ENCODE measurements at regions not wholly inside any gene's neighbourhood (a gene's known extent, or its start where the extent isn't known, plus 50 kb on each side); places are given as distances from the start of the nearest gene placed in this dataset.

- no peak overlapping the region for H3K27ac Mint-ChIP-seq
- no peaks in the 10 kb centered on the region for H3K4me1 Mint-ChIP-seq
- no peaks in the 10 kb centered on the region for H3K36me3 Mint-ChIP-seq
- H3K4me3 Mint-ChIP-seq: no peak overlapping the region
- H3K9me3 Mint-ChIP-seq: no peaks in the 10 kb centered on the region
- no peak for DNase-seq (ENCODE audit: low spot score in 2 of 2)
- no peak for ATAC-seq (ENCODE audit: low read depth)
- H3K27me3 Mint-ChIP-seq: peaks cover 24% of the 10 kb centered on the region
Observed at GRCh38 chr11:71117311-71117710, 135.1 kb downstream of the SHANK2 start.

- ATAC-seq (ENCODE audit: low read depth): no peak
- DNase-seq (ENCODE audit: low spot score in 2 of 2): no peak
- H3K36me3 Mint-ChIP-seq: no peaks in the 10 kb centered on the region
- no peaks in the 10 kb centered on the region for H3K9me3 Mint-ChIP-seq
- H3K27me3 Mint-ChIP-seq: peaks cover 27% of the 10 kb centered on the region
- no peak overlapping the region for H3K27ac Mint-ChIP-seq
- no peaks in the 10 kb centered on the region for H3K4me1 Mint-ChIP-seq
- no peak overlapping the region for H3K4me3 Mint-ChIP-seq
Observed at GRCh38 chr11:71116693-71117040, 135.7 kb downstream of the SHANK2 start.

DNA sequence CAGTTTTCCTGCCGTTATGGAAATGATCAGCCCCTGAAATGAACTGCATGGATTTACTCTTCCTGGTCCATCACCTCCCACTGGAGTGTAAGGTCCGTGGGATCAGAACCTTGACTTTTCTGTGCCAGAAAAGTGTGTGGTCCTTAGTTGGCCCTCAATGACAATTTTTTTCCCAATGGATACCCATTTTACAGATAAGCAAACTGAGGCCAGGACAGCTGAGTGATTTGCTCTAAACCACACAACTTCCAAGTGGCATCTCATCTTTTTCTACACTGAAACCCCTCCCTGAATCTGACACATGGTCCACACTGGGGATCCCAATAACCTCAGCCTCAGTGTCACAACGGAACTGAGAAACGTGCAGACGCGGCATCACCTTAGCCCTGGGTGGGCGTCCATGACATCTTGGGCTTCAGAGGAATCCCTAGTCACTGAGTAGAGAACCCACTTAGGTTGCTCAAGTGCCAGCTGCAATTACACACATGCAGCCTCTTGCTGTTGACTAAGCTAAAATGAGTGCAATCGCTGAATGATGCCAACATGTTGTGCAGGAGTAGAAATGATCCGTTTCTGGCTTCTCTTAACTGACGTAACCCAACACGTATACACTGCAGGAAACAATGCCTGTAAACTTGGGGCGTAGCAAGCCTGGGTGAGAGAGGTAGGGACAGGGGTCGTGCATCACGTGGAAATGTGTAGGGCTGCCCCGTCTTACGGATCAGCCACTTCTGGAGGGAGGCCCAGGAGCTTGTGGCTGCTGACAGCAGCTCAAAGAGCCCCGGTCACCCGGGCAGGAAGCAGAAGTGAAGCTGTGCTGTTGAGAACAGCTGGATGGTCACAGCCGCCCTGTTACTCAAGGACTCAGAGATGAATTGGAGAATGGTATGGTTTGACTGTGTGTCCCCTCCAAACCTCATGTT is 136.3 kb downstream of the SHANK2 start:
- Mint-ChIP-seq H3K27ac (no peak overlapping the region), H3K4me1 (no peaks in the 10 kb centered on the region), H3K9me3 (no peaks in the 10 kb centered on the region), H3K36me3 (no peaks in the 10 kb centered on the region), H3K27me3 (peaks cover 30% of the 10 kb centered on the region), H3K4me3 (no peak overlapping the region)
- DNase-seq (ENCODE audit: low spot score in 2 of 2) (no peak), ATAC-seq (ENCODE audit: low read depth) (no peak)

DNA sequence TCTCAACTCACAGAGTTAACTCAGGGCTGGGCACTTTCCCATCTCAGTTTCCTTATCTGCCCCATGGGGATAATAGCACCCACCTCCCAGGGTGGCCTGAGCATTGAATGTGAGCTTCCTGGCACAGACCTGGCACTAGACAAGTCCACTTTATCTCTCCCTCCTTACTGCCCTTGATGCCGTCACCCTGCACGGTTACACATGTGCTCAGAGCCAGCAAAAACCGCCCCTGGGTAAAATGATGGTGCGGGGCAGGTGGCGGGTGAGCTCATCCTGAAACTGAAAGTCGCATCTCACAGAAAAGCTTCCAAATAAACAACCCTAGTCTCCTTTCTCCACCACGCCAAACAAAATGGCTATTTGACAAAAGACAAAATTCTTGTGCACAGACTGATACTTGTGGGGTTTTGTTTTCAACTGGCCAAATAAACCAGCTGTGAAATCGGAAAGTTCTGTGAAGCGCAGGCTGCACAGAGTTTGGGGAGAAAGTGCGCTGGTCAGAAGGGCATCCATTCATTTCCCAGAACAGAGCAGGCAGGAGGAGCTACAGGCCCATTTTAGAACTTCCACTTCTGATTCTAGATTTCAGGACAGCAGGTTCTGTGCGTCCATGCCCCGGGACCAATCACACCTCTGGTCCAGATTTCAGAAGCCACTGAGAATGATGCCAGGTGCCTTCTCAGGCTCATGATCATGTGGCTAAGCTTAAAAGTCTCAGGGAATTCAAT is 138.1 kb downstream of the SHANK2 start:
- no peak overlapping the region for H3K4me3 Mint-ChIP-seq
- H3K36me3 Mint-ChIP-seq: no peaks in the 10 kb centered on the region
- no peaks in the 10 kb centered on the region for H3K9me3 Mint-ChIP-seq
- peaks cover 26% of the 10 kb centered on the region for H3K27me3 Mint-ChIP-seq
- no peak for DNase-seq (ENCODE audit: low spot score in 2 of 2)
- no peak overlapping the region for H3K27ac Mint-ChIP-seq
- no peak for ATAC-seq (ENCODE audit: low read depth)
- no peaks in the 10 kb centered on the region for H3K4me1 Mint-ChIP-seq

DNA sequence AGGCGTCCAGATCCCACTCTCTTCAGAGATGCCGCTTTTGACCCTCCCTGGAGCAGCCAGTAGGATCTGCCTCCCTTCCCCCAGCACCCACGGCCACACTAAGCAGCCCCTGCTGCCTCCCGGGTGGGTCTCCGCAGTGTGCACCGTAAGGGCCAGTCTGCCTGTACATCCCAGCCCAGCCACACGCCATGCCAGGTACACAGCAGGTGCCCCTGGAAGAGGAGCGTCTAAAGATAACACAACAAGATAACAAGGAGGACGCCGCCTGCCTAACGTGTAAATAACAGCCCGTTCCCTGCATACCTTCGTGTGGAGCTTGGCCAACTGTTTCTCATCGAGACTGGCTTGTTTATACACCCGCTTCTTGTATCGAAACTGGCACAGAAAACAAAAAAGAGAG is 139.4 kb downstream of the SHANK2 start:
- DNase-seq (ENCODE audit: low spot score in 2 of 2) (no peak), ATAC-seq (ENCODE audit: low read depth) (no peak)
- H3K4me3 Mint-ChIP-seq: no peak overlapping the region
- no peak overlapping the region for H3K27ac Mint-ChIP-seq
- H3K4me1 Mint-ChIP-seq: no peaks in the 10 kb centered on the region
- peaks cover 26% of the 10 kb centered on the region for H3K27me3 Mint-ChIP-seq
- H3K36me3 Mint-ChIP-seq: no peaks in the 10 kb centered on the region
- H3K9me3 Mint-ChIP-seq: no peaks in the 10 kb centered on the region

DNA sequence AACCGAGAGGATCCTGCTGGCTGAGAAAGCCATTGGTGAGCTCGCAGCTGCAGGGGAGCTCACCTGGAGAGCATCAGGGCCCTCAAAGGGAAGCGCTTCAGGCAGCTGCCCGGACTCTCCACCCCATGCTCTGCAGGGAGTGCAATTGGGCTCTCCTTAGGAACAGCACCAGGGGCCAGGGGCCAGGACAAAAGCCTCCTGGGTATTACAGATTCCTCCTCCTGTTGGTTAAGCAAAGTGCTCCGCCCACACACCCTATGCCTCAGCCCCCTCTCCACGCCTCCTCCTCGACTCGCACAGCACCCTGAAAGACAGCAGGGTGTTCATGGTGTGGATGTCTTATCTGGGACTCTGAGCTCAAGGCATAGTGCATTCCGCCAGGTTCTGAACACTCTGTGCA is 139.9 kb downstream of the SHANK2 start:
- DNase-seq (ENCODE audit: low spot score in 2 of 2) (no peak), ATAC-seq (ENCODE audit: low read depth) (no peak)
- H3K36me3 Mint-ChIP-seq: no peaks in the 10 kb centered on the region
- H3K27me3 Mint-ChIP-seq: peaks cover 26% of the 10 kb centered on the region
- H3K4me1 Mint-ChIP-seq: no peaks in the 10 kb centered on the region
- H3K27ac Mint-ChIP-seq: no peak overlapping the region
- no peak overlapping the region for H3K4me3 Mint-ChIP-seq
- H3K9me3 Mint-ChIP-seq: no peaks in the 10 kb centered on the region

DNA sequence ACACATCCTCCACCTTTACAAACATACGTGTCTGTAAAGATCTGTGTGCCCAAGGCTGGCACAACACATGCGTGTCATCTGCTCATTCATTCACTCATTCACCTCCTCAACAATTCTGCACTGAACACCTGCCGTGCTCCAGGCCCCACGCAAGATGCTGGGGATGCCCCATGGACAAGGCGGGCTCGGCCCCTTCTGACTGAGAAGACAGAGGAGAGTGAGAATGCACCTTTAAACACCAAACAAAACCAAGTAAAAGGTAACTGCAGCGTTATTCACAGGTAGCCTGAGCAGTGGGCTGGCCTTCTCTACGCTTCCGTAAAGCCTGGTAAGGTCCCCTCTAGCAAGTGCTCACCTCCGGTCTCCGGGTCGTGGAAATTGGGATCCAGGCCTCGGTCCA is 142.8 kb downstream of the SHANK2 start:
- Mint-ChIP-seq H3K4me1 (no peaks in the 10 kb centered on the region), H3K27ac (no peak overlapping the region), H3K9me3 (no peaks in the 10 kb centered on the region), H3K36me3 (no peaks in the 10 kb centered on the region), H3K27me3 (peaks cover 20% of the 10 kb centered on the region), H3K4me3 (no peak overlapping the region)
- DNase-seq (ENCODE audit: low spot score in 2 of 2) (no peak), ATAC-seq (ENCODE audit: low read depth) (no peak)

GRCh38 chr11:71109186-71109585 is 143.2 kb downstream of the SHANK2 start:
- ATAC-seq (ENCODE audit: low read depth) (no peak), DNase-seq (ENCODE audit: low spot score in 2 of 2) (no peak)
- peaks cover 19% of the 10 kb centered on the region for H3K27me3 Mint-ChIP-seq
- H3K27ac Mint-ChIP-seq: no peak overlapping the region
- H3K4me3 Mint-ChIP-seq: no peak overlapping the region
- H3K36me3 Mint-ChIP-seq: no peaks in the 10 kb centered on the region
- no peaks in the 10 kb centered on the region for H3K4me1 Mint-ChIP-seq
- H3K9me3 Mint-ChIP-seq: no peaks in the 10 kb centered on the region

- Mint-ChIP-seq H3K4me1 (no peaks in the 10 kb centered on the region), H3K36me3 (no peaks in the 10 kb centered on the region), H3K9me3 (no peaks in the 10 kb centered on the region), H3K27ac (no peak overlapping the region), H3K4me3 (no peak overlapping the region), H3K27me3 (peaks cover 21% of the 10 kb centered on the region)
- ATAC-seq (ENCODE audit: low read depth): no peak
- DNase-seq (ENCODE audit: low spot score in 2 of 2): no peak
Observed at GRCh38 chr11:71108013-71108865, 144.1 kb downstream of the SHANK2 start.

GRCh38 chr11:71106671-71107070 is 145.7 kb downstream of the SHANK2 start:
- Mint-ChIP-seq H3K36me3 (no peaks in the 10 kb centered on the region), H3K27ac (no peak overlapping the region), H3K27me3 (peaks cover 12% of the 10 kb centered on the region), H3K4me3 (no peak overlapping the region), H3K4me1 (no peaks in the 10 kb centered on the region), H3K9me3 (no peaks in the 10 kb centered on the region)
- ATAC-seq (ENCODE audit: low read depth) (no peak), DNase-seq (ENCODE audit: low spot score in 2 of 2) (no peak)

- Mint-ChIP-seq H3K27ac (no peak overlapping the region), H3K4me1 (no peaks in the 10 kb centered on the region), H3K27me3 (peaks cover 12% of the 10 kb centered on the region), H3K4me3 (no peak overlapping the region), H3K36me3 (no peaks in the 10 kb centered on the region), H3K9me3 (no peaks in the 10 kb centered on the region)
- ATAC-seq (ENCODE audit: low read depth) (no peak), DNase-seq (ENCODE audit: low spot score in 2 of 2) (no peak)
Observed at GRCh38 chr11:71103266-71103665, 149.1 kb downstream of the SHANK2 start.

- no peak for DNase-seq (ENCODE audit: low spot score in 2 of 2)
- no peak for ATAC-seq (ENCODE audit: low read depth)
- H3K4me1 Mint-ChIP-seq: no peaks in the 10 kb centered on the region
- no peak overlapping the region for H3K27ac Mint-ChIP-seq
- H3K4me3 Mint-ChIP-seq: no peak overlapping the region
- H3K36me3 Mint-ChIP-seq: no peaks in the 10 kb centered on the region
- H3K9me3 Mint-ChIP-seq: no peaks in the 10 kb centered on the region
- peaks cover 12% of the 10 kb centered on the region for H3K27me3 Mint-ChIP-seq
Observed at GRCh38 chr11:71102251-71102995, 150.0 kb downstream of the SHANK2 start.

DNA sequence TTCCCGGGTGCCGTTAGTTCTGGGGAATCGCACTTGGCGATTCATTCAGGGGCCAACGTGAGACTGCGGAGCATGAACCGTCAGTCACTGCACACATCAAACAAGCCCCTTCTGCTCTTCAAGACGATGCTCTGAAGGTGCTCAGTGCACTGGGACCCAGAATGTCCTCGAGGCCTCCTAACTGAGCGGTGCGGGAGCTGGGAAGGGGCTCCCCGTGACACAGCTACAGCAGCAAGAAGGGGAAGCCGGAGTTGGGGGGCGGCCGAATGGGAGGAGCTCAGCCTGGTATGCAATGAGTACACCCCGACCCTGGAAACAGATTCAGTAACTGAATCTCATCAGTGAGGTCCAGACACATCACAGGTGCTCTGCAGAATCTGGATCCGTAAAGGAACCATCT is 150.8 kb downstream of the SHANK2 start:
- no peak for ATAC-seq (ENCODE audit: low read depth)
- no peaks in the 10 kb centered on the region for H3K36me3 Mint-ChIP-seq
- H3K27ac Mint-ChIP-seq: no peak overlapping the region
- no peak overlapping the region for H3K4me3 Mint-ChIP-seq
- H3K27me3 Mint-ChIP-seq: peaks cover 12% of the 10 kb centered on the region
- H3K4me1 Mint-ChIP-seq: no peaks in the 10 kb centered on the region
- no peaks in the 10 kb centered on the region for H3K9me3 Mint-ChIP-seq
- DNase-seq (ENCODE audit: low spot score in 2 of 2): no peak

Measured in memory B cell (primary cell).